GM12892 (cell line): ENCODE measurements at regions not wholly inside any gene's neighbourhood (a gene's known extent, or its start where the extent isn't known, plus 50 kb on each side); places are given as distances from the start of the nearest gene placed in this dataset.

Experiments used
- POLR2A ChIP-seq: IDR thresholded peaks from 2 replicates; pipeline ENCODE4 v1.6.1; 2011; ENCODE audit warnings: low read depth, low read length, control low read depth
- POLR2AphosphoS5 ChIP-seq: IDR thresholded peaks from 2 replicates; pipeline ENCODE4 v1.6.1; 2011; ENCODE audit warnings: low read depth, low read length, control low read depth
- TAF1 ChIP-seq: IDR thresholded peaks from 2 replicates; pipeline ENCODE4 v1.6.1; 2011; ENCODE audit warnings: low read depth, mild to moderate bottlenecking, control low read depth, low read length, borderline replicate concordance

- TF ChIP-seq POLR2AphosphoS5 (no peak), POLR2A (no peak), TAF1 (no peak)
These were observed 1198.3 kb downstream of the VRK1 start for GRCh38 chr14:97995531-97995930.
